ENCODE measurements at regions not wholly inside any gene's neighbourhood (a gene's known extent, or its start where the extent isn't known, plus 50 kb on each side); places are given as distances from the start of the nearest gene placed in this dataset.

DNA sequence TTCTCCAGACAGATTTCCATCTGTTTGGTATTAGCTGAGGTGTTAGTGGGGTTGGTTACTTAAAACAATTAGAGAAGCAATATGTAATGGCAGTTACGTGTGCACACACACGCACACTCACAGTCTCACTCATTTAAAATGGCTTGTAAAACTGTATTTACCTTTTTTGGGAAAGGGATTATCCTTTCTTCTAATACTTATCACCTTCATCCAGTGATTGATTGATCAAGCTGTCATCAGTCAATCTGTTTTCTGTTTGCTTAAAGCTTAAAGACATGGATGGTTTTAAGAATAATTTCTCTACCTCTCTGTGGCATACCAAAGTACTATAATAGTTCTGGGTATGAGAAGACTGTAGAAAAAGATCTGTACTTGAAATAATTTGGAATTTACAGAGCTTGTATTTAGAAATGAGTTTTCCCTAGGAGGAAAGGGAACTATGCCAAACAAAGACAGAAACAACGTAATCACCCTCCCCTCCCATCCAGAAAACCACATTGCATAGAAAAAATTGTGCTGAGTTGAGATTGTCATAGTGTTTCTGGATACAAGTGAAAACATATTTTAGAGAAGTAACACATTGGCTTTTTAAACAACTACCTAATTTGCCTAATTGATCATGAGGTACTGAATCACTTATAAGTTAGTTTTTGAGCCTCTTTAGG, 455.8 kb downstream of the PCNX1 start:
- FAIRE-seq: no peak
- TF ChIP-seq EZH2 (IDR thresholded peaks at IDR 0.05; ENCODE audit: borderline replicate concordance, low read depth, low read length, severe bottlenecking) (no peak), POLR2A (IDR thresholded peaks at IDR 0.05; ENCODE audit: low read depth, low read length) (no peak), GATA2 (IDR thresholded peaks at IDR 0.05; ENCODE audit: insufficient read depth, insufficient read length, low read depth, low read length) (no peak), FOS (IDR thresholded peaks at IDR 0.05; ENCODE audit: borderline replicate concordance, insufficient read depth, low read length) (no peak), MYC (IDR thresholded peaks at IDR 0.05; ENCODE audit: low read depth, low read length) (no peak), POLR2AphosphoS5 (IDR thresholded peaks at IDR 0.05; ENCODE audit: insufficient read depth, low read depth, low read length) (no peak), JUN (IDR thresholded peaks at IDR 0.05; ENCODE audit: borderline replicate concordance, insufficient read depth, insufficient read length, low read depth) (no peak)
- TF ChIP-seq, protein P1, sequence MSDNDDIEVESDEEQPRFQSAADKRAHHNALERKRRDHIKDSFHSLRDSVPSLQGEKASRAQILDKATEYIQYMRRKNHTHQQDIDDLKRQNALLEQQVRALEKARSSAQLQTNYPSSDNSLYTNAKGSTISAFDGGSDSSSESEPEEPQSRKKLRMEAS (IDR thresholded peaks at IDR 0.05; ENCODE audit: insufficient read depth, insufficient read length): no peak
- TF ChIP-seq, protein P2, sequence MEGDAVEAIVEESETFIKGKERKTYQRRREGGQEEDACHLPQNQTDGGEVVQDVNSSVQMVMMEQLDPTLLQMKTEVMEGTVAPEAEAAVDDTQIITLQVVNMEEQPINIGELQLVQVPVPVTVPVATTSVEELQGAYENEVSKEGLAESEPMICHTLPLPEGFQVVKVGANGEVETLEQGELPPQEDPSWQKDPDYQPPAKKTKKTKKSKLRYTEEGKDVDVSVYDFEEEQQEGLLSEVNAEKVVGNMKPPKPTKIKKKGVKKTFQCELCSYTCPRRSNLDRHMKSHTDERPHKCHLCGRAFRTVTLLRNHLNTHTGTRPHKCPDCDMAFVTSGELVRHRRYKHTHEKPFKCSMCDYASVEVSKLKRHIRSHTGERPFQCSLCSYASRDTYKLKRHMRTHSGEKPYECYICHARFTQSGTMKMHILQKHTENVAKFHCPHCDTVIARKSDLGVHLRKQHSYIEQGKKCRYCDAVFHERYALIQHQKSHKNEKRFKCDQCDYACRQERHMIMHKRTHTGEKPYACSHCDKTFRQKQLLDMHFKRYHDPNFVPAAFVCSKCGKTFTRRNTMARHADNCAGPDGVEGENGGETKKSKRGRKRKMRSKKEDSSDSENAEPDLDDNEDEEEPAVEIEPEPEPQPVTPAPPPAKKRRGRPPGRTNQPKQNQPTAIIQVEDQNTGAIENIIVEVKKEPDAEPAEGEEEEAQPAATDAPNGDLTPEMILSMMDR (IDR thresholded peaks at IDR 0.05; ENCODE audit: extremely low read depth in 1 of 2, insufficient read depth in 1 of 2, low read depth in 1 of 2, low read length in 2 of 2): no peak

More for the DNA sequence above, 455.8 kb downstream of the PCNX1 start:
- Histone ChIP-seq H3K79me2 (ENCODE audit: control insufficient read depth, insufficient read depth, low read length) (no peaks in the 10 kb centered on the region), H4K20me1 (replicated peaks; ENCODE audit: control insufficient read depth, extremely low read depth, insufficient read depth, low read length) (no peaks in the 10 kb centered on the region), H3K4me2 (ENCODE audit: insufficient read depth, low read length) (no peak overlapping the region), H3K9me3 (replicated peaks; ENCODE audit: control insufficient read depth, insufficient read depth, low read length) (no peaks in the 10 kb centered on the region), H2AFZ (ENCODE audit: low read depth, low read length) (no peak overlapping the region), H3K27me3 (ENCODE audit: control insufficient read depth in 2 of 2, insufficient read depth in 2 of 2, low read length in 2 of 2) (no peaks in the 10 kb centered on the region), H3K9me1 (replicated peaks; ENCODE audit: control insufficient read depth, extremely low read depth, insufficient read depth, low read length) (no peaks in the 10 kb centered on the region), H3K9ac (replicated peaks; ENCODE audit: extremely low read depth, insufficient read depth, low read length) (no peak overlapping the region), H3K4me1 (ENCODE audit: control insufficient read depth, extremely low read depth, insufficient read depth, low read length) (peaks cover 4% of the 10 kb centered on the region), H3K36me3 (ENCODE audit: control insufficient read depth in 2 of 2, extremely low read depth in 1 of 2, insufficient read depth in 2 of 2, low read length in 2 of 2) (no peaks in the 10 kb centered on the region), H3K27ac (ENCODE audit: insufficient read depth, low read depth, low read length) (no peak overlapping the region), H3K4me3 (replicated peaks in 1 of 3; ENCODE audit: insufficient read depth in 1 of 3, low read depth in 1 of 3, low read length in 3 of 3) (no peak overlapping the region)
- intact Hi-C loops (cut with micrococcal nuclease) (no loop called here), dilution Hi-C loops (cut with MboI; ENCODE audit: extremely low pct_ligation_motif_present, low sequenced_read_pairs) (no loop called here)
- no peak for DNase-seq (ENCODE audit: low read depth, low spot score)
- POLR2A ChIA-PET: interaction anchor here (0.5 kb wide), 1 partner anchor 271 kb away, joined by 5 read pairs; no protein-coding TSS in a partner anchor
- CTCF ChIA-PET: interaction anchor here (1.4 kb wide), 1 partner anchor 42 kb away, joined by 3 read pairs; no protein-coding TSS in a partner anchor
- BruUV-seq (replicated peaks): no TSS peak
